Keratinocyte (primary cell): ENCODE measurements at regions not wholly inside any gene's neighbourhood (a gene's known extent, or its start where the extent isn't known, plus 50 kb on each side); places are given as distances from the start of the nearest gene placed in this dataset.

Experiments used
- DNase-seq: peaks from one replicate; pipeline ENCODE4 v3.0.0-alpha.2; 2011; ENCODE audit warnings: low read depth, missing footprints, low spot score
- FAIRE-seq: peaks from 2 replicates; lab custom pipeline; 2011; peaks lifted over from hg19 to GRCh38; lab: Jason Lieb, UNC
- H2AFZ ChIP-seq: 2 replicates; pipeline ENCODE4 v1.6.0; 2012; ENCODE audit warnings: low read length, control low read depth, inconsistent platforms; ENCODE audit not compliant: control insufficient read depth
- H3K27ac ChIP-seq: 2 replicates; pipeline ENCODE4 v1.5.1; 2011; ENCODE audit warnings: low read length; ENCODE audit not compliant: control insufficient read depth, insufficient read depth
- H3K27me3 ChIP-seq: 3 replicates; pipeline ENCODE4 v1.6.0; 2011; ENCODE audit warnings: low read length; ENCODE audit not compliant: control insufficient read depth, insufficient read depth; ENCODE audit errors: extremely low read depth
- H3K36me3 ChIP-seq, 2 experiments: 2 replicates in 1 of 2; 3 replicates in 1 of 2; pipeline ENCODE4 v1.5.1; 2011; ENCODE audit warnings: low read length in 2 of 2, mild to moderate bottlenecking in 1 of 2; ENCODE audit not compliant: control insufficient read depth in 2 of 2, insufficient read depth in 2 of 2; ENCODE audit errors: extremely low read depth in 1 of 2
- H3K4me1 ChIP-seq: 3 replicates; pipeline ENCODE4 v1.5.1; 2011; ENCODE audit warnings: low read length; ENCODE audit not compliant: control insufficient read depth, insufficient read depth; ENCODE audit errors: extremely low read depth
- H3K4me2 ChIP-seq: 3 replicates; pipeline ENCODE4 v1.6.0; 2011; ENCODE audit warnings: low read depth, low read length; ENCODE audit not compliant: control insufficient read depth, insufficient read depth; ENCODE audit errors: extremely low read depth
- H3K4me3 ChIP-seq, 3 experiments: fragments of 200-600 bp in 1 of 3; sonication (generic) in 1 of 3; 2 replicates in 2 of 3; 3 replicates in 1 of 3; pipeline ENCODE4 v1.5.1; 2011 to 2016; ENCODE audit warnings: low read length in 3 of 3, mild to moderate bottlenecking in 3 of 3, control low read depth in 2 of 3, inconsistent platforms in 1 of 3, low read depth in 1 of 3, mixed read lengths in 1 of 3, mixed run types in 1 of 3, moderate library complexity in 1 of 3; ENCODE audit not compliant: control insufficient read depth in 2 of 3, insufficient read depth in 2 of 3; ENCODE audit errors: extremely low read depth in 1 of 3
- H3K79me2 ChIP-seq: 2 replicates; pipeline ENCODE4 v1.6.0; 2012; ENCODE audit warnings: low read length; ENCODE audit not compliant: control insufficient read depth, insufficient read depth
- H3K9ac ChIP-seq: 3 replicates; pipeline ENCODE4 v1.6.0; 2011; ENCODE audit warnings: low read length; ENCODE audit not compliant: control insufficient read depth, insufficient read depth; ENCODE audit errors: extremely low read depth
- H3K9me1 ChIP-seq: 3 replicates; pipeline ENCODE4 v1.6.0; 2011; ENCODE audit warnings: low read length; ENCODE audit not compliant: control insufficient read depth, insufficient read depth; ENCODE audit errors: extremely low read depth
- H3K9me3 ChIP-seq: 2 replicates; pipeline ENCODE4 v1.5.1; 2012; ENCODE audit warnings: low read depth, low read length; ENCODE audit not compliant: control insufficient read depth
- H4K20me1 ChIP-seq: 3 replicates; pipeline ENCODE4 v1.6.0; 2011; ENCODE audit warnings: low read length; ENCODE audit not compliant: control insufficient read depth, insufficient read depth; ENCODE audit errors: extremely low read depth
- CTCF ChIP-seq, 3 experiments: IDR thresholded peaks in 1 of 3; conservative IDR thresholded peaks in 1 of 3; optimal IDR thresholded peaks in 1 of 3; 2 replicates in 2 of 3; 3 replicates in 1 of 3; pipeline versions ENCODE3 to v1.5.1; 2011; ENCODE audit warnings: low read length in 3 of 3, mild to moderate bottlenecking in 3 of 3, moderate library complexity in 2 of 3, control low read depth in 1 of 3, inconsistent platforms in 1 of 3; ENCODE audit not compliant: insufficient read depth in 2 of 3; ENCODE audit errors: extremely low read depth in 1 of 3
- EZH2 ChIP-seq: IDR thresholded peaks from one replicate; pipeline ENCODE4 v1.6.1; 2012; ENCODE audit warnings: inconsistent platforms, mild to moderate bottlenecking, low read length, moderate library complexity
- dilution Hi-C: fragments of 300-500 bp; cut with MboI; formaldehyde crosslinking; loops from one replicate; pipeline ENCODE4 v1.7.0; 2020; ENCODE audit warnings: low sequenced_read_pairs; ENCODE audit not compliant: extremely low pct_ligation_motif_present

- H3K27ac ChIP-seq, result no peak overlapping the region
- FAIRE-seq, result no peak
- no peaks in the 10 kb centered on the region for H3K9me1 ChIP-seq
- H3K36me3 ChIP-seq, result no peaks in the 10 kb centered on the region
- H3K4me3 ChIP-seq, result no peak overlapping the region
- no peak overlapping the region for H3K9ac ChIP-seq
- TF ChIP-seq CTCF (optimal IDR thresholded peaks at IDR 0.05 in 1 of 3, IDR thresholded peaks at IDR 0.05 in 1 of 3, conservative IDR thresholded peaks at IDR 0.05 in 1 of 3; ENCODE audit: extremely low read depth in 1 of 3, insufficient read depth in 2 of 3, low read length in 3 of 3) (no peak), EZH2 (no peak)
- no peaks in the 10 kb centered on the region for H3K9me3 ChIP-seq
- H2AFZ ChIP-seq, result no peak overlapping the region
- H3K27me3 ChIP-seq, result peaks cover 3% of the 10 kb centered on the region
- no peaks in the 10 kb centered on the region for H3K79me2 ChIP-seq
- no peak for DNase-seq
- H4K20me1 ChIP-seq, result no peaks in the 10 kb centered on the region
- dilution Hi-C loops, result no loop called here
- H3K4me1 ChIP-seq, result peaks cover 6% of the 10 kb centered on the region
- H3K4me2 ChIP-seq, result no peak overlapping the region
Measured at GRCh38 chr3:72118628-72119027, 333.7 kb upstream of the PROK2 start.

- FAIRE-seq, result no peak
Measured at GRCh38 chr3:72116226-72116625, 331.3 kb upstream of the PROK2 start.

DNA sequence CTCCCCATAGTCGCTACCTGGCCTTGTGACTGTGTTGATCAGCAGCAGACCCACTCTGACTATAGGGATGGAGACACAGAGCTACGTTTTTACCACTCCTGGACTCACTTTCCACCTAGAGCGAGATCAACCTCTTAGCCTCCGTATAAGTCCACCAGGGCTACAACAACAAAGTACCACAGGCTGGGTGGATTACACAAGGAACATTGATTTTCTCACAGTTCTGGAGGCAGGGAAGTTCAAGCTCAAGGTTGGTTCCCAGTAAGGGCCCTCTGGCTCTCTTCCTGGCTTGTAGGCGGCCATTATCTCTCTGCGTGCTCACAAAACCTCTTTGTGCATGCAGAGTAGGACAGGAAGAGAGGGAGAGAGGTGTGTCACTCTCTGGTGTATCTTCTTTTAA is 330.4 kb upstream of the PROK2 start:
- no peaks in the 10 kb centered on the region for H4K20me1 ChIP-seq
- no peaks in the 10 kb centered on the region for H3K79me2 ChIP-seq
- no peak overlapping the region for H3K4me2 ChIP-seq
- H3K9me3 ChIP-seq, result no peaks in the 10 kb centered on the region
- no peaks in the 10 kb centered on the region for H3K4me1 ChIP-seq
- H3K36me3 ChIP-seq, result no peaks in the 10 kb centered on the region
- H3K27ac ChIP-seq, result no peak overlapping the region
- TF ChIP-seq EZH2, result no peak
- TF ChIP-seq CTCF (optimal IDR thresholded peaks at IDR 0.05 in 1 of 3, IDR thresholded peaks at IDR 0.05 in 1 of 3, conservative IDR thresholded peaks at IDR 0.05 in 1 of 3; ENCODE audit: extremely low read depth in 1 of 3, insufficient read depth in 2 of 3, low read length in 3 of 3), result no peak
- H3K27me3 ChIP-seq, result peaks cover 28% of the 10 kb centered on the region
- H3K4me3 ChIP-seq, result no peak overlapping the region
- no peak for DNase-seq
- H3K9ac ChIP-seq, result no peak overlapping the region
- H2AFZ ChIP-seq, result no peak overlapping the region
- dilution Hi-C loops, result no loop called here
- H3K9me1 ChIP-seq, result no peaks in the 10 kb centered on the region
- no peak for FAIRE-seq

More at GRCh38 chr3:72116226-72116625, 331.3 kb upstream of the PROK2 start:
- no peak overlapping the region for H3K4me2 ChIP-seq
- H3K27me3 ChIP-seq, result peaks cover 21% of the 10 kb centered on the region
- dilution Hi-C loops, result no loop called here
- no peak for DNase-seq
- no peak overlapping the region for H3K4me3 ChIP-seq
- H3K9me1 ChIP-seq, result no peaks in the 10 kb centered on the region
- H4K20me1 ChIP-seq, result no peaks in the 10 kb centered on the region
- no peaks in the 10 kb centered on the region for H3K79me2 ChIP-seq
- H3K36me3 ChIP-seq, result no peaks in the 10 kb centered on the region
- no peaks in the 10 kb centered on the region for H3K4me1 ChIP-seq
- TF ChIP-seq EZH2, result no peak
- no peak overlapping the region for H2AFZ ChIP-seq
- no peaks in the 10 kb centered on the region for H3K9me3 ChIP-seq
- no peak overlapping the region for H3K9ac ChIP-seq
- no peak overlapping the region for H3K27ac ChIP-seq
